Epithelial cell of proximal tubule (primary cell): ENCODE measurements at regions not wholly inside any gene's neighbourhood (a gene's known extent, or its start where the extent isn't known, plus 50 kb on each side); places are given as distances from the start of the nearest gene placed in this dataset.
"Not testable (repeated sequence)": the region's sequence is repeated elsewhere in the genome, so short reads cannot be mapped to it uniquely, and the experiment has no call there.

ENCODE experiments used
- DNase-seq: peaks from one replicate; pipeline ENCODE4 v3.0.0-alpha.2; 2011; ENCODE audit warnings: low read depth
- H3K4me3 ChIP-seq: 2 replicates; pipeline ENCODE4 v1.5.1; 2011; ENCODE audit warnings: low read depth, mild to moderate bottlenecking, low read length
- TF ChIP-seq, protein P1 (sequence below): conservative IDR thresholded peaks from 2 replicates; pipeline ENCODE4 v1.5.1; 2012; ENCODE audit warnings: low read depth, mild to moderate bottlenecking, low read length

GRCh38 chr1:229900220-229900619 lies 166.8 kb upstream of the GALNT2 start:
- TF ChIP-seq, protein P1, sequence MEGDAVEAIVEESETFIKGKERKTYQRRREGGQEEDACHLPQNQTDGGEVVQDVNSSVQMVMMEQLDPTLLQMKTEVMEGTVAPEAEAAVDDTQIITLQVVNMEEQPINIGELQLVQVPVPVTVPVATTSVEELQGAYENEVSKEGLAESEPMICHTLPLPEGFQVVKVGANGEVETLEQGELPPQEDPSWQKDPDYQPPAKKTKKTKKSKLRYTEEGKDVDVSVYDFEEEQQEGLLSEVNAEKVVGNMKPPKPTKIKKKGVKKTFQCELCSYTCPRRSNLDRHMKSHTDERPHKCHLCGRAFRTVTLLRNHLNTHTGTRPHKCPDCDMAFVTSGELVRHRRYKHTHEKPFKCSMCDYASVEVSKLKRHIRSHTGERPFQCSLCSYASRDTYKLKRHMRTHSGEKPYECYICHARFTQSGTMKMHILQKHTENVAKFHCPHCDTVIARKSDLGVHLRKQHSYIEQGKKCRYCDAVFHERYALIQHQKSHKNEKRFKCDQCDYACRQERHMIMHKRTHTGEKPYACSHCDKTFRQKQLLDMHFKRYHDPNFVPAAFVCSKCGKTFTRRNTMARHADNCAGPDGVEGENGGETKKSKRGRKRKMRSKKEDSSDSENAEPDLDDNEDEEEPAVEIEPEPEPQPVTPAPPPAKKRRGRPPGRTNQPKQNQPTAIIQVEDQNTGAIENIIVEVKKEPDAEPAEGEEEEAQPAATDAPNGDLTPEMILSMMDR, result no peak
- no peak overlapping the region for H3K4me3 ChIP-seq
- DNase-seq, result no peak

GRCh38 chr1:229905031-229905545 lies 161.9 kb upstream of the GALNT2 start:
- no peak for DNase-seq
- TF ChIP-seq, protein P1, result no peak
- H3K4me3 ChIP-seq, result no peak overlapping the region

- H3K4me3 ChIP-seq, result no peak overlapping the region
- TF ChIP-seq, protein P1, result no peak
- no peak for DNase-seq
Measured at GRCh38 chr1:229905652-229906051, 161.4 kb upstream of the GALNT2 start.

- TF ChIP-seq, protein P1, result no peak
- H3K4me3 ChIP-seq, result no peak overlapping the region
- DNase-seq, result no peak
Measured at GRCh38 chr1:229907884-229908638, 159.0 kb upstream of the GALNT2 start.

DNA sequence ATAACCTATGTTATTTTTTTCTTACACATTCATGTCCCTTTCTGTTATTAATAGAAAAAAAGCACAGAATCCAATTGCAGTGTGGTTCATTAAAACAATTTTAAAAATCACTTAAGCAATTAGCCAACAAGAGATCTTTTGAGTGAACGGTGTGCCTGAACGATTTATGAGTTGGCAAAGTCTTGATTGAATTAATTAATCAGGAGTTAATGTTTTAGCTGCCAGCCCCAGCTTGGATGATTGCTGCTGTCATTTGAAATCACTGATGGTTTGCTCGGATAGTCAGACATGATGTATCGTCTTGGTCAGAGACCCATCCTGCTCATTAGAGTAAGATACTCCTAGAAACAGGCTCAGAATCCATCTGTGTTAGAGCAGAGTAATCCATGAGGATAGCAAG lies 158.3 kb upstream of the GALNT2 start:
- no peak for DNase-seq
- TF ChIP-seq, protein P1, result no peak

GRCh38 chr1:229913489-229913888 lies 153.5 kb upstream of the GALNT2 start:
- TF ChIP-seq, protein P1, result no peak
- H3K4me3 ChIP-seq, result no peak overlapping the region
- no peak for DNase-seq

More for the DNA sequence above, 158.3 kb upstream of the GALNT2 start:
- H3K4me3 ChIP-seq, result no peak overlapping the region

DNA sequence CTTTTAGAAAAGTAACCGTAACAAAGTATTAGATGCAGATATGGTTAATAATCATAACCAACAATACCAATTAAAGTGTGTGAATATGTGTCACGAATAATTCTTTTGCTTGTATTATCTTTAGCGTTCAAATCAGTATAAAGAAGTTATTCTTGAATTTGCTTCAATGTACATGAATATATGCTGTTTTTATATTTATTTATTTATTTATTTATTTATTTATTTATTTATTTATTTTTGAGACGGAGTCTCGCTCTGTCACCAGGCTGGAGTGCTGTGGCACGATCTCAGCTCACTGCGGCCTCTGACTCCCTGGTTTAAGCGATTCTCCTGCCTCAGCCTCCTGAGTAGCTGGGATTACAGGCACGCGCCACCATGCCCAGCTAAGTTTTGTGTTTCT lies 147.6 kb upstream of the GALNT2 start:
- H3K4me3 ChIP-seq, DNase-seq: not testable (repeated sequence)
